ENCODE measurements at regions not wholly inside any gene's neighbourhood (a gene's known extent, or its start where the extent isn't known, plus 50 kb on each side); places are given as distances from the start of the nearest gene placed in this dataset.

DNA sequence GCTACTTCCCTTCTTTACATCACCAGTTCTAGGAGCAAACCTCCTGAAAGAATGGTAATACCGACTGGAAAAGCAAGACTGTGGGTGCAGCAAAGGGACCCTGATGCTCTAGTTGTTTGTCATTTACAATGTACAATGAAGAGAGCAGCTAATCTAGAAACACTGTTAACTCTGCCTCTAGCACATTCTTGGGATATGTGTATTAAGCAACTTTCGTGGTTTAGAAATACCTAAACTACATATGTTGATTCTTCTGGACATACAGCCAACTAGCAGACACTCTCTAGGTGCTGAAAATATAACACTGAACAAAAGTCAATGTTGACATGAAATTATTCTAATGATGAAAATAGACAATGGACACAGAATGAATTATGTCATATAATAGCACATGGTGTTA lies 440.3 kb upstream of the MC4R start:
- TF ChIP-seq, protein P1, sequence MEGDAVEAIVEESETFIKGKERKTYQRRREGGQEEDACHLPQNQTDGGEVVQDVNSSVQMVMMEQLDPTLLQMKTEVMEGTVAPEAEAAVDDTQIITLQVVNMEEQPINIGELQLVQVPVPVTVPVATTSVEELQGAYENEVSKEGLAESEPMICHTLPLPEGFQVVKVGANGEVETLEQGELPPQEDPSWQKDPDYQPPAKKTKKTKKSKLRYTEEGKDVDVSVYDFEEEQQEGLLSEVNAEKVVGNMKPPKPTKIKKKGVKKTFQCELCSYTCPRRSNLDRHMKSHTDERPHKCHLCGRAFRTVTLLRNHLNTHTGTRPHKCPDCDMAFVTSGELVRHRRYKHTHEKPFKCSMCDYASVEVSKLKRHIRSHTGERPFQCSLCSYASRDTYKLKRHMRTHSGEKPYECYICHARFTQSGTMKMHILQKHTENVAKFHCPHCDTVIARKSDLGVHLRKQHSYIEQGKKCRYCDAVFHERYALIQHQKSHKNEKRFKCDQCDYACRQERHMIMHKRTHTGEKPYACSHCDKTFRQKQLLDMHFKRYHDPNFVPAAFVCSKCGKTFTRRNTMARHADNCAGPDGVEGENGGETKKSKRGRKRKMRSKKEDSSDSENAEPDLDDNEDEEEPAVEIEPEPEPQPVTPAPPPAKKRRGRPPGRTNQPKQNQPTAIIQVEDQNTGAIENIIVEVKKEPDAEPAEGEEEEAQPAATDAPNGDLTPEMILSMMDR (IDR thresholded peaks at IDR 0.05; ENCODE audit: low read depth, low read length), result no peak
- TF ChIP-seq POLR2A (IDR thresholded peaks at IDR 0.05; ENCODE audit: extremely low read depth, insufficient read length) (no peak), MYC (IDR thresholded peaks at IDR 0.05; ENCODE audit: low read depth, low read length) (no peak)

Measured in NB4 (cell line).